Kidney (tissue), 13 donors: ENCODE measurements at regions not wholly inside any gene's neighbourhood (a gene's known extent, or its start where the extent isn't known, plus 50 kb on each side); places are given as distances from the start of the nearest gene placed in this dataset.

Experiments
- DNase-seq, 5 donors: peaks; one replicate each; pipeline ENCODE4 v3.0.0-alpha.2; 2013 to 2020
- FAIRE-seq: peaks from 2 replicates; lab custom pipeline; 2012; peaks lifted over from hg19 to GRCh38; lab: Jason Lieb, UNC
- H3K27ac ChIP-seq, 2 donors: one replicate each; pipeline ENCODE4 v1.7.0; 2013; ENCODE audit warnings: low read depth in 2 of 2, low read length in 2 of 2, inconsistent platforms in 1 of 2
- H3K27me3 ChIP-seq: one replicate; pipeline ENCODE4 v1.7.1; 2013; ENCODE audit warnings: low read length, inconsistent platforms; ENCODE audit not compliant: control insufficient read depth, insufficient read depth
- H3K36me3 ChIP-seq, 3 donors: one replicate each; pipeline versions ENCODE4 v1.7.0 to v1.7.1; 2013; ENCODE audit warnings: low read length in 3 of 3, control low read depth in 1 of 3, inconsistent platforms in 1 of 3; ENCODE audit not compliant: insufficient read depth in 3 of 3, control insufficient read depth in 2 of 3
- H3K4me1 ChIP-seq, 3 donors: one replicate each; pipeline versions ENCODE4 v1.7.0 to v1.7.1; 2013; ENCODE audit warnings: low read length in 3 of 3, inconsistent platforms in 1 of 3, low read depth in 1 of 3; ENCODE audit not compliant: control insufficient read depth in 2 of 3, insufficient read depth in 2 of 3
- H3K4me3 ChIP-seq, 3 donors: one replicate each; pipeline versions ENCODE4 v1.7.0 to v1.8.1; 2013; ENCODE audit warnings: low read length in 3 of 3, control low read depth in 1 of 3, inconsistent platforms in 1 of 3
- H3K9ac ChIP-seq, 3 donors: one replicate each; pipeline versions ENCODE4 v1.7.0 to v1.7.1; 2013; ENCODE audit warnings: low read length in 3 of 3, control low read depth in 1 of 3, inconsistent platforms in 1 of 3
- H3K9me3 ChIP-seq, 3 donors: one replicate each; pipeline versions ENCODE4 v1.7.0 to v1.7.1; 2013; ENCODE audit warnings: low read length in 3 of 3, control low read depth in 1 of 3, inconsistent platforms in 1 of 3; ENCODE audit not compliant: control insufficient read depth in 2 of 3, insufficient read depth in 1 of 3
- CTCF ChIP-seq: IDR thresholded peaks from 3 replicates; pipeline ENCODE4 v1.5.1; 2012; ENCODE audit warnings: mild to moderate bottlenecking, moderate library complexity, borderline replicate concordance; ENCODE audit not compliant: insufficient read depth; ENCODE audit errors: extremely low read depth
- intact Hi-C: fragments of 100-400 bp; cut with DNase I; formaldehyde crosslinking; loops from one replicate; pipeline ENCODE4 v1.11.1; 2022
- donor health status: control.
- donor health status: control.
- donor health status: control.
- donor health status: control.
- donor health status: control.
- donor health status: DM: yes; HTN: yes; CAD: no.
- donor health status: Normal renal cell carcinoma (clear cell type).

GRCh38 chr20:10917826-10918225, 244.0 kb upstream of the JAG1 start:
- Histone ChIP-seq H3K9ac (no peak overlapping the region), H3K4me3 (no peak overlapping the region), H3K9me3 (no peaks in the 10 kb centered on the region), H3K27ac (no peak overlapping the region), H3K36me3 (no peaks in the 10 kb centered on the region), H3K27me3 (no peaks in the 10 kb centered on the region), H3K4me1 (no peaks in the 10 kb centered on the region)
- DNase-seq = no peak
- FAIRE-seq = no peak
- intact Hi-C loops = no loop called here
- no peak for TF ChIP-seq CTCF

DNA sequence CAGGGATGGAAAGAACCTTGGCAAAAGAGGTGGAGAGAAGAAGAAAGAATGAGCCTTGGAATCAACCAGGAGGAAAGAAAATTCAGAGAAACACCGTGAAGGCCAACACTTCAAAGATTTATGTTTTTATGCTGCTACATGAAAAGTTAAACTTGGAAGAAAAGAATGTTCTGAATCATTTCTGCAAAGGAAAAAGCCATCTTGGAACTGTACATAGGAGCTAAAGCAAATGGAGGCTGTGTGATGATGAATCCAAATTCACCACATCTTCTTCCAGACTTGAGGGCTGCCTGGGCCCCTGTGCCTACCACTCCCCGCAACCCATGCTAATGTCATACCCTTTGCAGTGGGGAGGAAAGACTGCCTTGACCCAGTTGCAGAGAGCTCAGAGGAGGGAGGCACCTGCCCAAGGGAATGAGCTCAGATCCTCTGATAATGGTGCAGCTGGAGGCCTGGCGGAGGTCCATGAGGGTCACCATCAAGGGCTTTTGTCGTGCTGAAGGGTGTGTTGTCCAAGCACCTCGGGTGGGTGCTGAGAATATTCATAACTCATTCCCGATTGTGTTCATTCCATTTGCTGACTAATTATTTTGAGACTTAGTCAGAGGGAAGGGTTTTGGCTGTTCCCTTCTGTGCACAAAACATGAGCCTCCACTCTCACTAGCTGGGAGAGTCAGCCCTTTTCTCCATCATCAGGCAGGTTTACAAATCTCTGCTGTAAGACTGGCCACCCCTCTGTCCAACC, 245.8 kb upstream of the JAG1 start:
- no peaks in the 10 kb centered on the region for H3K9me3 ChIP-seq
- FAIRE-seq (no peak), DNase-seq (no peak)
- H3K4me1 ChIP-seq = no peaks in the 10 kb centered on the region
- H3K9ac ChIP-seq = no peak overlapping the region
- no peak overlapping the region for H3K27ac ChIP-seq
- no peaks in the 10 kb centered on the region for H3K27me3 ChIP-seq
- no peak overlapping the region for H3K4me3 ChIP-seq
- no peaks in the 10 kb centered on the region for H3K36me3 ChIP-seq
- intact Hi-C loops = no loop called here
- no peak for TF ChIP-seq CTCF

GRCh38 chr20:10920396-10920795, 246.6 kb upstream of the JAG1 start:
- no peak for TF ChIP-seq CTCF
- Histone ChIP-seq H3K9ac (no peak overlapping the region), H3K27me3 (no peaks in the 10 kb centered on the region), H3K27ac (no peak overlapping the region), H3K4me3 (no peak overlapping the region), H3K9me3 (no peaks in the 10 kb centered on the region), H3K4me1 (no peaks in the 10 kb centered on the region), H3K36me3 (no peaks in the 10 kb centered on the region)
- FAIRE-seq (no peak), DNase-seq (no peak)
- intact Hi-C loops = no loop called here
